K562 (cell line): ENCODE measurements at regions not wholly inside any gene's neighbourhood (a gene's known extent, or its start where the extent isn't known, plus 50 kb on each side); places are given as distances from the start of the nearest gene placed in this dataset.
"Not testable (repeated sequence)": the region's sequence is repeated elsewhere in the genome, so short reads cannot be mapped to it uniquely, and the experiment has no call there.

Experiments
- BCL6 ChIP-seq: fragments of 250-450 bp; sonication (Bioruptor Pico); IDR thresholded peaks from 2 replicates; pipeline ENCODE4 v1.4.0; 2020
- CTCF ChIP-seq, 3 experiments: IDR thresholded peaks in 2 of 3; conservative IDR thresholded peaks in 1 of 3; 2 replicates each; pipeline ENCODE4 v1.5.1; 2011 to 2012; ENCODE audit warnings: low read length in 3 of 3, mild to moderate bottlenecking in 3 of 3, control low read depth in 2 of 3, improper control_type of control experiment in 1 of 3, inconsistent platforms in 1 of 3, low read depth in 1 of 3, mixed read lengths in 1 of 3, moderate library complexity in 1 of 3; ENCODE audit not compliant: insufficient read depth in 2 of 3
- PHF8 ChIP-seq: fragments of 200-600 bp; sonication (generic); IDR thresholded peaks from 2 replicates; pipeline ENCODE4 v1.6.1; 2012; ENCODE audit warnings: mixed run types, mild to moderate bottlenecking, inconsistent platforms, low read length, moderate library complexity, borderline replicate concordance
- RFX5 ChIP-seq: IDR thresholded peaks from 2 replicates; pipeline ENCODE4 v1.6.1; 2011; ENCODE audit warnings: low read depth, mild to moderate bottlenecking, improper control_type of control experiment, low read length
- SPI1 ChIP-seq: IDR thresholded peaks from 2 replicates; pipeline ENCODE4 v1.6.1; 2011; ENCODE audit warnings: low read depth, low read length, control low read depth, borderline replicate concordance
- USF1 ChIP-seq: sonication (generic); formaldehyde crosslinking; IDR thresholded peaks from 2 replicates; pipeline ENCODE4 v1.9.0; 2022; ENCODE audit warnings: mild to moderate bottlenecking, missing genetic modification reagents
- ZBTB7A ChIP-seq: IDR thresholded peaks from 2 replicates; pipeline ENCODE4 v1.6.1; 2011; ENCODE audit warnings: low read depth, mild to moderate bottlenecking, low read length, moderate library complexity, borderline replicate concordance; ENCODE audit not compliant: control insufficient read depth

- TF ChIP-seq SPI1; BCL6 (CRISPR knock-in tag); CTCF (IDR thresholded peaks at IDR 0.05 in 2 of 3, conservative IDR thresholded peaks at IDR 0.05 in 1 of 3; ENCODE audit: insufficient read depth in 2 of 3, low read depth in 1 of 3, low read length in 3 of 3); USF1; ZBTB7A; RFX5; PHF8: not testable (repeated sequence)
Observed at GRCh38 chr9:79500196-79500864, 71.4 kb upstream of the TLE4 start.
